ENCODE measurements at regions not wholly inside any gene's neighbourhood (a gene's known extent, or its start where the extent isn't known, plus 50 kb on each side); places are given as distances from the start of the nearest gene placed in this dataset.

DNA sequence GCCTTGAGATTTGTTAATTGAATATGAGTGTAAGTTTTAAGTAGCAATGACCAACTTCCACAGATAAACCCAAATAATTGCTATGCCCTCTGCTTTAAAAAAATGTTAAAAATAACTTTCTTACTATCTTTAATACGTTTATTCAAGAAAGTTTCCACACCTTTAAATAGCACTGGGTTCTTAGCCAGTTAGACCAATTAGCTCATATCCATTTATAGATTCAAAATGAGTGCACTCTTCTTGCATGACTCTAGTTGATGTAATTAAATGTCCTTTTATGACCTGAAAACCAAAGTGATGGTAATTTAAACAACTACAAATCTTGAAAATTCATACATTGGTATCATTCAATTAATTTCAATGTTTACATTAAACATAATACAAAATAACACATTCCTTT lies 50.8 kb upstream of the CACNA2D1 start:
- Histone ChIP-seq H3K9ac (ENCODE audit: low read length) (no peak overlapping the region), H3K4me1 (ENCODE audit: insufficient read depth, low read length) (no peaks in the 10 kb centered on the region), H3K36me3 (ENCODE audit: insufficient read depth, low read length) (no peaks in the 10 kb centered on the region), H3K27ac (ENCODE audit: low read depth, low read length) (no peak overlapping the region), H3K27me3 (ENCODE audit: insufficient read depth, low read length) (no peaks in the 10 kb centered on the region), H2AFZ (ENCODE audit: low read depth, low read length) (no peak overlapping the region), H3K4me3 (ENCODE audit: insufficient read depth, low read depth, low read length) (no peak overlapping the region), H3K4me2 (ENCODE audit: low read length) (no peak overlapping the region), H4K20me1 (ENCODE audit: insufficient read depth, low read length) (no peaks in the 10 kb centered on the region), H3K9me3 (ENCODE audit: insufficient read depth, low read depth, low read length) (no peaks in the 10 kb centered on the region), H3K79me2 (ENCODE audit: insufficient read depth, low read length) (no peaks in the 10 kb centered on the region)
- Mint-ChIP-seq H3K4me1 (ENCODE audit: low read depth, unreplicated experiment) (no peaks in the 10 kb centered on the region), H3K4me3 (ENCODE audit: unreplicated experiment) (no peak overlapping the region), H3K27ac (ENCODE audit: unreplicated experiment) (no peak overlapping the region), H3K9me3 (ENCODE audit: unreplicated experiment) (peaks cover 3% of the 10 kb centered on the region), H3K27me3 (ENCODE audit: low read depth, unreplicated experiment) (peaks cover 5% of the 10 kb centered on the region), H3K36me3 (ENCODE audit: low read depth, unreplicated experiment) (no peaks in the 10 kb centered on the region)
- DNase-seq (ENCODE audit: low read depth) (no peak), FAIRE-seq (no peak)
- no peak for TF ChIP-seq EZH2 (IDR thresholded peaks at IDR 0.05; ENCODE audit: insufficient read depth, low read length)
- TF ChIP-seq, protein P1, sequence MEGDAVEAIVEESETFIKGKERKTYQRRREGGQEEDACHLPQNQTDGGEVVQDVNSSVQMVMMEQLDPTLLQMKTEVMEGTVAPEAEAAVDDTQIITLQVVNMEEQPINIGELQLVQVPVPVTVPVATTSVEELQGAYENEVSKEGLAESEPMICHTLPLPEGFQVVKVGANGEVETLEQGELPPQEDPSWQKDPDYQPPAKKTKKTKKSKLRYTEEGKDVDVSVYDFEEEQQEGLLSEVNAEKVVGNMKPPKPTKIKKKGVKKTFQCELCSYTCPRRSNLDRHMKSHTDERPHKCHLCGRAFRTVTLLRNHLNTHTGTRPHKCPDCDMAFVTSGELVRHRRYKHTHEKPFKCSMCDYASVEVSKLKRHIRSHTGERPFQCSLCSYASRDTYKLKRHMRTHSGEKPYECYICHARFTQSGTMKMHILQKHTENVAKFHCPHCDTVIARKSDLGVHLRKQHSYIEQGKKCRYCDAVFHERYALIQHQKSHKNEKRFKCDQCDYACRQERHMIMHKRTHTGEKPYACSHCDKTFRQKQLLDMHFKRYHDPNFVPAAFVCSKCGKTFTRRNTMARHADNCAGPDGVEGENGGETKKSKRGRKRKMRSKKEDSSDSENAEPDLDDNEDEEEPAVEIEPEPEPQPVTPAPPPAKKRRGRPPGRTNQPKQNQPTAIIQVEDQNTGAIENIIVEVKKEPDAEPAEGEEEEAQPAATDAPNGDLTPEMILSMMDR (IDR thresholded peaks at IDR 0.05; ENCODE audit: insufficient read depth, low read depth, low read length) = no peak
